H1 (cell line): ENCODE measurements at regions not wholly inside any gene's neighbourhood (a gene's known extent, or its start where the extent isn't known, plus 50 kb on each side); places are given as distances from the start of the nearest gene placed in this dataset.

Source experiments
- CTCF ChIA-PET: fragments of 300-600 bp; sonication (Branson Sonifier 250); formaldehyde crosslinking; loops from one replicate; lab custom pipeline; 2021; ENCODE audit not compliant: partially characterized antibody; lab: Charles Lee
- POLR2A ChIA-PET: fragments of 300-600 bp; sonication (Branson Sonifier 250); formaldehyde crosslinking; loops from one replicate; lab custom pipeline; 2021; ENCODE audit warnings: inconsistent platforms; ENCODE audit not compliant: partially characterized antibody; lab: Charles Lee
- DNase-seq, 2 experiments: peaks; one replicate each; pipeline versions ENCODE4 v3.0.0 to v3.0.0-alpha.2; 2010 to 2022; ENCODE audit warnings: low spot score in 2 of 2, low read depth in 1 of 2, mixed read lengths in 1 of 2
- FAIRE-seq: peaks from 2 replicates; lab custom pipeline; 2011; peaks lifted over from hg19 to GRCh38; lab: Jason Lieb, UNC
- H2AFZ ChIP-seq: 2 replicates; pipeline ENCODE4 v1.8.1; 2012; ENCODE audit warnings: low read length, inconsistent platforms
- H2AK5ac ChIP-seq: 2 replicates; pipeline ENCODE4 v1.6.1; 2013; ENCODE audit warnings: low read depth, low read length
- H2BK120ac ChIP-seq: replicated peaks from 2 replicates; pipeline ENCODE3; 2013; ENCODE audit warnings: low read depth, low read length, inconsistent platforms
- H2BK12ac ChIP-seq: 2 replicates; pipeline ENCODE4 v1.6.1; 2013; ENCODE audit warnings: low read depth, low read length
- H2BK15ac ChIP-seq: 2 replicates; pipeline ENCODE4 v1.6.1; 2013; ENCODE audit warnings: low read length
- H2BK20ac ChIP-seq: 2 replicates; pipeline ENCODE4 v1.6.1; 2013; ENCODE audit warnings: low read length
- H2BK5ac ChIP-seq: 2 replicates; pipeline ENCODE4 v1.6.1; 2013; ENCODE audit warnings: low read depth, low read length
- H3K14ac ChIP-seq: 2 replicates; pipeline ENCODE4 v1.6.1; 2013; ENCODE audit warnings: inconsistent platforms; ENCODE audit not compliant: insufficient read length
- H3K18ac ChIP-seq: 2 replicates; pipeline ENCODE4 v1.6.1; 2013; ENCODE audit warnings: low read length; ENCODE audit errors: extremely low read depth
- H3K23ac ChIP-seq: 2 replicates; pipeline ENCODE4 v1.6.1; 2013; ENCODE audit warnings: inconsistent platforms; ENCODE audit not compliant: insufficient read length
- H3K23me2 ChIP-seq: 2 replicates; pipeline ENCODE4 v1.6.1; 2013; ENCODE audit warnings: low read depth, low read length
- H3K27ac ChIP-seq: 2 replicates; pipeline ENCODE4 v1.6.1; 2011; ENCODE audit warnings: low read depth, low read length, inconsistent platforms
- H3K27me3 ChIP-seq, 4 experiments: replicated peaks in 1 of 4; 1 replicate in 1 of 4; 2 replicates in 3 of 4; pipeline versions ENCODE4 v1.6.1 to v1.8.1; 2011 to 2013; ENCODE audit warnings: low read length in 3 of 4, mild to moderate bottlenecking in 3 of 4, inconsistent platforms in 2 of 4, mixed read lengths in 2 of 4, moderate library complexity in 1 of 4; ENCODE audit not compliant: control insufficient read depth in 3 of 4, insufficient read depth in 3 of 4; ENCODE audit errors: extremely low read depth in 1 of 4
- H3K36me3 ChIP-seq, 4 experiments: 2 replicates each; pipeline versions ENCODE4 v1.6.1 to v1.8.1; 2011 to 2013; ENCODE audit warnings: mild to moderate bottlenecking in 4 of 4, low read length in 3 of 4, moderate library complexity in 2 of 4, control low read depth in 1 of 4, inconsistent platforms in 1 of 4; ENCODE audit not compliant: insufficient read depth in 4 of 4, control insufficient read depth in 2 of 4
- H3K4ac ChIP-seq: replicated peaks from 2 replicates; pipeline ENCODE3; 2013; ENCODE audit warnings: low read length, low read depth, mixed read lengths, inconsistent platforms; ENCODE audit not compliant: insufficient read length
- H3K4me1 ChIP-seq, 4 experiments: replicated peaks in 1 of 4; 1 replicate in 1 of 4; 2 replicates in 3 of 4; pipeline versions ENCODE4 v1.6.1 to v1.8.1; 2011 to 2013; ENCODE audit warnings: low read length in 3 of 4, inconsistent platforms in 2 of 4, mixed read lengths in 1 of 4; ENCODE audit not compliant: insufficient read depth in 4 of 4, control insufficient read depth in 3 of 4
- H3K4me2 ChIP-seq, 2 experiments: 2 replicates each; pipeline versions ENCODE4 v1.6.1 to v1.8.1; 2011 to 2013; ENCODE audit warnings: low read depth in 2 of 2, low read length in 2 of 2, control low read depth in 1 of 2, inconsistent platforms in 1 of 2, mild to moderate bottlenecking in 1 of 2; ENCODE audit not compliant: insufficient read depth in 1 of 2
- H3K4me3 ChIP-seq, 4 experiments: fragments of 200-600, 300-600 bp in 1 of 4; sonication (generic), shearing (Covaris generic), sonication (Bioruptor Twin) in 1 of 4; 2 replicates each; pipeline versions ENCODE4 v1.5.1 to v1.8.1; 2011 to 2016; ENCODE audit warnings: low read length in 4 of 4, low read depth in 3 of 4, control low read depth in 2 of 4, inconsistent platforms in 2 of 4, mild to moderate bottlenecking in 2 of 4, mixed read lengths in 1 of 4, moderate library complexity in 1 of 4; ENCODE audit not compliant: insufficient read depth in 2 of 4; ENCODE audit errors: extremely low read depth in 1 of 4
- H3K56ac ChIP-seq: replicated peaks from 2 replicates; pipeline ENCODE3; 2013; ENCODE audit warnings: low read depth, mild to moderate bottlenecking, mixed read lengths, low read length, inconsistent platforms; ENCODE audit not compliant: insufficient read length
- H3K79me1 ChIP-seq: 2 replicates; pipeline ENCODE4 v1.6.1; 2013; ENCODE audit warnings: low read depth, low read length, control low read depth
- H3K79me2 ChIP-seq, 2 experiments: 2 replicates each; pipeline versions ENCODE4 v1.6.1 to v1.8.1; 2012 to 2013; ENCODE audit warnings: low read length in 2 of 2, mild to moderate bottlenecking in 2 of 2, inconsistent platforms in 1 of 2; ENCODE audit not compliant: insufficient read depth in 2 of 2, control insufficient read depth in 1 of 2
- H3K9ac ChIP-seq, 4 experiments: replicated peaks in 1 of 4; 1 replicate in 1 of 4; 2 replicates in 3 of 4; pipeline versions ENCODE4 v1.6.1 to v1.8.1; 2011 to 2013; ENCODE audit warnings: low read depth in 3 of 4, low read length in 3 of 4, control low read depth in 2 of 4, mild to moderate bottlenecking in 2 of 4, moderate library complexity in 2 of 4, inconsistent platforms in 1 of 4; ENCODE audit errors: extremely low read depth in 1 of 4
- H3K9me3 ChIP-seq, 2 experiments: 2 replicates each; pipeline versions ENCODE4 v1.6.1 to v1.8.1; 2012 to 2013; ENCODE audit warnings: mild to moderate bottlenecking in 2 of 2, moderate library complexity in 2 of 2, control low read depth in 1 of 2, inconsistent platforms in 1 of 2, low read depth in 1 of 2, low read length in 1 of 2, mixed read lengths in 1 of 2; ENCODE audit not compliant: insufficient read depth in 2 of 2
- H4K20me1 ChIP-seq, 2 experiments: replicated peaks in 1 of 2; 2 replicates each; pipeline versions ENCODE3 to v1.8.1; 2011 to 2013; ENCODE audit warnings: inconsistent platforms in 2 of 2, low read length in 2 of 2, mild to moderate bottlenecking in 1 of 2; ENCODE audit not compliant: insufficient read depth in 2 of 2, control insufficient read depth in 1 of 2
- H4K5ac ChIP-seq: 2 replicates; pipeline ENCODE4 v1.6.1; 2013; ENCODE audit warnings: low read length, low read depth, mixed read lengths, inconsistent platforms; ENCODE audit not compliant: insufficient read length
- H4K8ac ChIP-seq: 2 replicates; pipeline ENCODE4 v1.8.0; 2013; ENCODE audit warnings: mild to moderate bottlenecking, moderate library complexity, low read length, inconsistent platforms; ENCODE audit not compliant: insufficient read depth; ENCODE audit errors: extremely low read depth
- H4K91ac ChIP-seq: replicated peaks from 2 replicates; pipeline ENCODE3; 2013; ENCODE audit warnings: low read length, mixed read lengths, inconsistent platforms; ENCODE audit not compliant: insufficient read length
- ASH2L ChIP-seq: fragments of 200-600, 300-600 bp; sonication (generic); IDR thresholded peaks from one replicate; pipeline ENCODE4 v1.7.1; 2017; ENCODE audit warnings: low read length
- E2F6 ChIP-seq: IDR thresholded peaks from 2 replicates; pipeline ENCODE4 v1.6.1; 2012; ENCODE audit warnings: inconsistent platforms
- GTF2F1 ChIP-seq: IDR thresholded peaks from 2 replicates; pipeline ENCODE4 v1.6.1; 2012; ENCODE audit warnings: low read depth, low read length, improper control_type of control experiment, borderline replicate concordance
- HDAC6 ChIP-seq: IDR thresholded peaks from one replicate; pipeline ENCODE4 v1.7.1; 2012; ENCODE audit warnings: low read depth, mild to moderate bottlenecking, inconsistent platforms, low read length, moderate library complexity
- POLR2A ChIP-seq, 2 experiments: IDR thresholded peaks; 1 replicate in 1 of 2; 2 replicates in 1 of 2; pipeline ENCODE4 v1.6.1; 2011; ENCODE audit warnings: low read depth in 2 of 2, low read length in 2 of 2, mild to moderate bottlenecking in 2 of 2; ENCODE audit errors: control extremely low read depth in 1 of 2
- RAD21 ChIP-seq, 2 experiments: IDR thresholded peaks in 1 of 2; conservative IDR thresholded peaks in 1 of 2; 2 replicates each; pipeline ENCODE4 v1.6.1; 2011; ENCODE audit warnings: low read depth in 2 of 2, low read length in 2 of 2, improper control_type of control experiment in 1 of 2, inconsistent platforms in 1 of 2, mild to moderate bottlenecking in 1 of 2, moderate library complexity in 1 of 2
- RFX5 ChIP-seq: IDR thresholded peaks from 2 replicates; pipeline ENCODE4 v1.6.1; 2011; ENCODE audit warnings: low read depth, low read length, improper control_type of control experiment, borderline replicate concordance
- SUZ12 ChIP-seq: fragments of 200-600 bp; sonication (generic); IDR thresholded peaks from 2 replicates; pipeline ENCODE4 v1.6.1; 2012; ENCODE audit warnings: mild to moderate bottlenecking, inconsistent platforms, low read length, moderate library complexity, mixed read lengths
- TAF1 ChIP-seq: IDR thresholded peaks from 2 replicates; pipeline ENCODE4 v1.6.1; 2011; ENCODE audit warnings: mild to moderate bottlenecking, low read depth, low read length
- ZNF274 ChIP-seq: IDR thresholded peaks from 2 replicates; pipeline ENCODE4 v1.7.0; 2012; ENCODE audit warnings: low read length, borderline replicate concordance; ENCODE audit errors: extremely low read depth
- WGBS, 2 experiments: shearing (Covaris generic) in 1 of 2; methylation state at CpG; one replicate each; pipeline versions ENCODE4 v1.1.6 to v1.1.7; 2013 to 2015; ENCODE audit warnings: low lambda C conversion rate in 2 of 2, mixed read lengths in 2 of 2, inconsistent platforms in 1 of 2, low coverage in 1 of 2, missing lambda C conversion rate in 1 of 2; ENCODE audit not compliant: insufficient replicate concordance in 2 of 2, insufficient coverage in 1 of 2, insufficient read length in 1 of 2; ENCODE audit errors: extremely low coverage in 1 of 2, missing lambda C conversion rate in 1 of 2; 5-methylcytosine and 5-hydroxymethylcytosine counted together
- TF ChIP-seq, protein P1 (sequence below): IDR thresholded peaks from 2 replicates; pipeline ENCODE4 v1.6.1; 2011; ENCODE audit warnings: low read depth, mild to moderate bottlenecking, low read length; ENCODE audit not compliant: insufficient read depth

GRCh38 chr2:150122871-150123613, 364.4 kb downstream of the RND3 start:
- Histone ChIP-seq H3K27me3 (peaks cover 0 to 1% (median 0%) of the 10 kb centered on the region in 4 experiments; a peak in 1 of 7 replicates), H2BK120ac (no peak overlapping the region), H3K56ac (no peak overlapping the region), H2BK5ac (no peak overlapping the region), H4K91ac (no peak overlapping the region), H3K18ac (no peak overlapping the region), H3K14ac (no peak overlapping the region), H3K4ac (no peak overlapping the region), H2AK5ac (no peak overlapping the region), H2BK15ac (no peak overlapping the region), H3K9ac (no peak overlapping the region), H3K4me3 (no peak overlapping the region), H2BK12ac (no peak overlapping the region), H3K23me2 (no peaks in the 10 kb centered on the region; the same call in 1 of the 2 replicates), H3K4me1 (peaks cover 3 to 13% (median 7%) of the 10 kb centered on the region in 4 experiments; a peak in 4 of 7 replicates), H4K20me1 (no peaks in the 10 kb centered on the region), H3K23ac (no peak overlapping the region), H3K9me3 (no peaks in the 10 kb centered on the region), H4K8ac (no peak overlapping the region), H2AFZ (no peak overlapping the region), H4K5ac (no peak overlapping the region), H3K36me3 (no peaks in the 10 kb centered on the region), H3K79me2 (no peaks in the 10 kb centered on the region), H3K27ac (no peak overlapping the region), H2BK20ac (no peak overlapping the region), H3K4me2 (no peak overlapping the region), H3K79me1 (no peaks in the 10 kb centered on the region)
- POLR2A ChIA-PET, result no interaction called here
- 92% methylated on average over 2 of the region's 2 CpGs; no CpG with 5 or more reads in 1 of the 2 experiments for WGBS, 2 experiments
- no peak for DNase-seq
- no peak for FAIRE-seq
- CTCF ChIA-PET, result interaction anchor here (0.7 kb wide), 1 partner anchor 13 kb away, joined by 5 read pairs; no protein-coding TSS in a partner anchor
- TF ChIP-seq TAF1 (no peak), POLR2A (IDR thresholded peaks at IDR 0.05; ENCODE audit: control extremely low read depth in 1 of 2, low read depth in 2 of 2, low read length in 2 of 2) (no peak), E2F6 (no peak), ASH2L (no peak), RFX5 (no peak), ZNF274 (no peak), HDAC6 (no peak), SUZ12 (no peak), GTF2F1 (no peak), RAD21 (IDR thresholded peaks at IDR 0.05 in 1 of 2, conservative IDR thresholded peaks at IDR 0.05 in 1 of 2; ENCODE audit: low read depth in 2 of 2, low read length in 2 of 2) (no peak)
- TF ChIP-seq, protein P1, sequence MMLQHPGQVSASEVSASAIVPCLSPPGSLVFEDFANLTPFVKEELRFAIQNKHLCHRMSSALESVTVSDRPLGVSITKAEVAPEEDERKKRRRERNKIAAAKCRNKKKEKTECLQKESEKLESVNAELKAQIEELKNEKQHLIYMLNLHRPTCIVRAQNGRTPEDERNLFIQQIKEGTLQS, result no peak
